Tongue (tissue), 1 donor: ENCODE measurements at regions not wholly inside any gene's neighbourhood (a gene's known extent, or its start where the extent isn't known, plus 50 kb on each side); places are given as distances from the start of the nearest gene placed in this dataset.
A peak's percentile ranks its signal among the peaks of the same experiment; 100 is the strongest.
"Not testable (repeated sequence)": the region's sequence is repeated elsewhere in the genome, so short reads cannot be mapped to it uniquely, and the experiment has no call there.

Experiments
- DNase-seq: peaks from one replicate; pipeline ENCODE4 v3.0.0-alpha.2; 2015

GRCh38 chr1:209129091-209129490 lies 454.4 kb upstream of the CAMK1G start:
- DNase-seq = not testable (repeated sequence)

DNA sequence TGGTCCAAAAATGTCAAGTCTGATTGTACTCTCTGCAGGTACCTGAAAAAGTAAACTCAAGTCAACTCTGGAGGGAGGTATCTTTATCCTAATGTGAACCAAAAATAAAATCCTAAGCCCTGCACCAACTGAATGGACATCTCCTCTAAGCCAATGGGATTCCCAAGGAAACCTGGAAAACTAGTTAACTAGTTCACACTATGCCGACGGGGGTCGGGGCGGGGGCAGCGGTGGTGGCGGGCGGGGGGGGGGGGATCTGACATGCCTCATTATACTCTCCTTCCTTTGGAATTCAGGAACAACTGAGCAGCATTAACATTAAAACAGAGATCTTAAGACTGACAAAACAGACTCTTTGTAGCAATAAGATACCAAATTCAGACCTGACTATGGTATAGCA lies 452.6 kb upstream of the CAMK1G start:
- DNase-seq = no peak

- peak; percentile 77 for DNase-seq
Measured at GRCh38 chr1:209132736-209133467, 450.6 kb upstream of the CAMK1G start.

DNA sequence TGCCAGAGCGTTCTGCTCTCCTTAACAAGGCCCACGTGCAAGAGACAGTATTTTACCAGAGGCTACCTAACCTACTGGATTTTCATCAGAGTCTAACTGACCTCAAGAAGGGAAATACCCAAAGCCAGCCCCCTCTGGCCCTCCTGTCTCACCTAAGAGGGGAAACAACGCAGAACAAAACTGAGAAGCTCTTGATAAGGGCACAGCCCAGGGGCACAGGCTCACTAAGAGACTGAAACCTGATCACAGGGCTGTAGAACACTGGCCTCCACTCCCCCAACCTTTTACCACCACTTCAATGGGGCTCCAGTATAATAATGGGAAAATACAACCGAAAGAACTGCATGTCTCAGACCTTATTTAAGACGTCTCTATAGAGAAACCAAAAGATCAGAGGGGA lies 449.5 kb upstream of the CAMK1G start:
- no peak for DNase-seq

DNA sequence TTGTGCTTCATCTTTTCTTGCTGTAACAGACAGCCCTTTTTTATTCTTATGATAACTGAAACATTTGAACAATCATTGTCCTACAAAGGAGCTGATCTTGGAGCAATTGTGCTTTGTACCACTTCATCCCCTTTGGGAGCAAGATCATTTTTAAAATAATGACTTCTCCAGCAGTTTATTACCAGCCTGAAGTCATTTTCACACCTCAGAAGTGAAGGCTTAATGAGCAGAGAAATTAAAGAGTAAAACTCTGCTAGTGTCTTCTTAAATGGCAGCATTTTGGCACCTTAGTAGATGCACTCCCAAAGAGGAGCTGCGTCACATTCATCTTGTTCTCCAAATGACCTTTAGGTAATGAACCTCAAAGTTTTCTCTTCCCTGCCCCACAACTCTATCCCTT lies 439.6 kb upstream of the CAMK1G start:
- DNase-seq = no peak

GRCh38 chr1:209150114-209150513 lies 433.4 kb upstream of the CAMK1G start:
- DNase-seq = peak; percentile 85

DNA sequence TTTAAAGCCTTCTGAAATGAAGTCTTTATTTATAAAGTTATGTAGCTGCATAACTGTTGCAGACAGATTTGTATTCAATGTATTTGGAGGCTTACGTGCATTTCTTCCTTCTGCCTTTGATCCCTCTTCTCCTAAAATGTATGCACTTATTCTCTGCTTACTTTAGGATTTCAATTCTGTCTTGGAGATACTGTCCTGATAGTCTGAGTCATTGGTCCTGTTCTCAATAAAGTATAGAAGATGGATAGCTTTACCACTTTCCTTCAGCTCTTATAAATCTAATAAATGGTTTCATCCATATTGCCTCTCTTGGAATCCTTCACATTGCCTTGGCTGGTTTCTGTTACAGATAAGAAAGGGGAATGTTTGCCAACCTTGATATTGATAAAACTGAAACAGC lies 430.1 kb upstream of the CAMK1G start:
- DNase-seq = no peak

DNA sequence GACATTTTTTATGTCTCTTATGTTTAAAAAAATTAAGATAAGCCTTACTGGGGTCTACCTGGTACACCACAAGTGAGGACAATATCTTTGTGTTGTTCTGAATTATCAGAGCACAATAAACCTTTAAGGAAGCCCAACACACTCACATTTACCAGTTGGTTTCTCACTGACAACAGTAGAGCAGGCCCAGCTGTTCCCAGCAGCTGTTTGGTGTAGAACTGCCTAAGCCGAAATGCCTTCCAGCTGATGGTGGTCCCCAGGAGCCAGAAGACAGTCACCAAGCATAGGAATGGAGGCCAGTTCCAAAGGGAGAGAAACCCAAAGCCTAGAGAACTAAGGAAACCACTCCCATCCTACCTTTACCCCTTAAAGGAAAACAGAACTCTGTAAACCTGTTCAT lies 428.6 kb upstream of the CAMK1G start:
- peak; percentile 88 for DNase-seq

DNA sequence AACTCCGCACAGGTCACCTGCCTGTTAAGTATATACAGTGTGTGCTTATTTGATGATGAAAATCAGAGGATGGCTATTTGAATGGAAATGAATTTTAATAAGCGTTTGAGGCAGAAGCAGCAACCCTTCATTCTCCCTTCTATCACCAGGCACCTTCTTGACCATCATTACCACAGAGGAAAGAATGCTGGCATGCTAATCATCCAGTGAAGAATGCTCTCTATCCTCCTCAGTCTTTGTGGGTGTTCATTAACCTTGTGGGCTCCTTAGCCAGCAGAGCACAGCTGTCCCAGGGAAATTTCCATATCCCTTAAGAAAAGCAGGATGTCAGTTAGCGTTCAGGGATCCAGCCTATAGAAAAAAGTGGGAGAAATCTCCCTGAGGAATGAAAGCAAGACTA lies 428.0 kb upstream of the CAMK1G start:
- DNase-seq = no peak

DNA sequence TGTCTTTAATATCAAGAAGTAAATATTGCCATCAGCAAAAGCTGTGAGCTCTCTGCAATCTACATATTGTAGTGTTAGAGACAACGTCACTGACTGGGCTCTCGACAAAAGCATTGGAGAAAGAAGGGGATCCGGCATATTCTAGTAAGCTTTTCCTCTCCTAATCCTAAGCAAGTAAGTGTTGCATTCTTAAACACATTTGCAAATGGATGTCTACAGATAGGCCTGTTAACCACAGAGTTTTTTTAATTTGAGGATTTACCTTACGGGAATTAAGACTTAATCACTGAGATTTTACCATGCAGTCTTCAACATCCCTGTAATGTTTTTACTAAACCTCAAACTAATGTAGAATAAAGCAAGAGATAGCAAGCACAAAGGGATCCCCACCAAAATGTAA lies 426.5 kb upstream of the CAMK1G start:
- no peak for DNase-seq

DNA sequence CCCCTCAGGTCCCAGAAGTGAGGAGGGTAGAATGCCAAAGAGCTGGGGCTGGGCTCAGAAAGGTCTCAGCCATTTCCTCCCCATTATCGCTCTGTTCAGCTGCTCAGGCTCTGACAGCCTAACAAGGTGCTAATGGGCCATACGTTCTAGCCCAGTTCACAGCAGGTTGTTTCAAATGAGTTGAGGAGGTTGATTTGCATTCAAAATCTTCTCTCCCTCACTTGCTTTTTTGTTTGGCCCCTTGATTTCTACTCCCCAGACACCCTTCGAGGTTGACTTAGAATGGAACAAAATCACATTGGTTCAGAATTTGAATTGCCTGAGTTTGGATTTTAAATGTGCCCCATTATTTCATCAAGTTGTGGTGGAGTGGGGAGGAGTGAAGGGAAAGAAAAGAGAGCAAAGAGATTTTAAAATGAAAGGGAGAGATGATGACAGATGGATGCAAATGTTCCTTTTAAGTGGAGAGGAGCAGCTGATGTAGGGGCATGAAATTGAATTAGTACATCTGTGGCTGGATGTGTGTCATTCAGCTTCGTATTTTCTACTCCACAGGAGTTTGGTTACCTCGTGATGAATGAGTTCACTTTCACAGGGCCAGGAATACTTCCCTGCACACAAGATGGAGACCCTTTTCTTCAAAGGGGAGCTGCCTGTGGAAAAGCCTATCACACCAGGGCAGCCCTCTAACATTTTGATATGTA lies 425.8 kb upstream of the CAMK1G start:
- peak; percentile 67 for DNase-seq

DNA sequence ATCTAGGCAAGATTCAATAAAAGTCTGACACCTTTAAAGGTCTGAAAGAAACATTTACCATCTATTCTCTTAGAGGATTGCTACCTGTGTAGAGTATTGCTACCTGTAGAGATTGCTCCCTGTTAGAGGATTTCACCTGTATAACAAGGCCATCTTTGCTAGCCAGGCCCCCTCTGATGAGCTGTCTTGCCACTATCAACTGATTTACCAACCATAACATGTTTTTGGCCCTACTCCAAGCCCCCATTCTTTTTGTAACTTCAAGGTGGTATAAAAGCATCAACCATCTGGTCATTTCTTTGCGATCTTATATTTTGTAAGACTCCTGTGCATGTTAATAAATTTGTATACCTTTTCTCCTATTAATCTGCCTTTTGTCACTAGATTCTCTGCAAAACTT lies 424.7 kb upstream of the CAMK1G start:
- DNase-seq = no peak

DNA sequence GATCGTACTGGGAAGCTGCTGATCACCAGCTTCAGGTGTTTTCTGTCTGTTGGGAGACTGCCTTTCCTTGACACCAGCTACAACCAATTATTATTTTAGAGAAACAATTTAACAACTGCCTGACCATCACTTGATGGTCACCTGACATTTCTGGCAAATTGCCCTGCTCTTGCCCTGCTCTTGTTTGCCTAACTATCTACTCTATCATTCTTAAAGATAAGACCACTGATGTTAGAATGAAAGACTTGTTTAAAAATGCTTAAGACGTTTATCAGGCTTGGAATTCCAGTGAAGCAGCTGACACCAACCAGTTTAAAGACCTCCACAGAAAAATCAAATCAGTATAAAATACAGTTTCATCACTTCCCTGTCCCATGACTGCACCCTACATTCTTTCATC lies 423.3 kb upstream of the CAMK1G start:
- no peak for DNase-seq

DNA sequence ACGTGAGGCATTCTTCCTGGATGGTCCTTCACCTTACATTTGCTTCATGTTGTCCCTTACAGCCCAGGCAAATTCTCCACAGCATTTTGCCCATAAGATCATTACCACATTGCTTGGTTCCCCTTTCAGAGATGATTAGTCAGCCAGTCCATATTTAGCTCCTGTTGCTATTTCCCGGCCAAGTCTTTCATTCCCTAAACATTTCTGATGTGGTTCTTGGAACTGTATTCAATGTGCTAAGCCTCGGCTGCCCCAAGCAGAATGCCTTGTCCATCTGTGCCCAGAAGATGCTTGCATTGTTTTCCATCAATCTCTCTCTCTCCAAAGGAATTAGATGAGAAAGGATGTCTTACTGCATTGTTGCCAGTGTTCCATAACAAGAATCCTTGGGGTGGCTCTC lies 420.9 kb upstream of the CAMK1G start:
- no peak for DNase-seq

- no peak for DNase-seq
Measured at GRCh38 chr1:209168204-209168603, 415.3 kb upstream of the CAMK1G start.

- no peak for DNase-seq
Measured at GRCh38 chr1:209171151-209171550, 412.4 kb upstream of the CAMK1G start.

DNA sequence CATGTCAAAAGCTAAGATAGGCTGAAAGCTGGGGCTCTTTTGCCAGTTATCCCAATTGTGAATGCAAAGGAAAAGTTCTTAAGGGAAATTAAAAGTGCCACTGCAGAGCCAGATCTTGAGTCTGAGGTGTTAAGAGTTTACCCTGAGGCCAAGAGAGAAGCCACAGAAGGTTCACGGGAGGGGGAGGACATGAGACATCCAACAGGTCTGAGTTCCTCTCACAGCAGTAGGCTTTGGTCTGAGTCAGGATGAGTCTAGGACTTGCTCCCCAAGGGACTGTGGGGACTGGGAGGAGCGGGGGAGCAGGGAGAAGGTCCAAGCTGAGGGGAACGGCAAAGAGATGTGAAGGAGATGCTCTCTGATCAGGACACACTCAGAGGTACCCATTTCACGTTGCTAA lies 411.2 kb upstream of the CAMK1G start:
- no peak for DNase-seq

GRCh38 chr1:209172792-209173542 lies 410.5 kb upstream of the CAMK1G start:
- DNase-seq = not testable (repeated sequence)

DNA sequence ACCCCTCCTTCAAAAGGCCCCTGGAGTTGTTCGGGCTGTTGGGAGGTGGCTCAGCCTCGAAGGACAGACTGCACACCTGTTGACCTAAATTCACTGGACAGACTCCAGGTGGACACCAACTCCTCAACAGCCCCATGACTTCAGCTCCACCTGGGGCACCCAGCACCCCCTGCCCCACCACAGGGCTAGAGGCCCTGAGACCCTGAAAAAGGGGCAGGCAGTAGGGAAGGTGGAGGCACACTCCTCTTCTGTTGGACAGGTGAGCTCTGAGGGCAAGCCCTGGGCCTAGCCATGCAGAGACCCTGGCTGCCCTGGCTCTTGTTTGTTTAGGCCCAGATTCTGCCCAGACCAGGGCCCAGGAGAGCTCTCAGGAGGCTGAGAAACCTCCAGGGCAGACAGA lies 409.7 kb upstream of the CAMK1G start:
- DNase-seq = not testable (repeated sequence)

DNA sequence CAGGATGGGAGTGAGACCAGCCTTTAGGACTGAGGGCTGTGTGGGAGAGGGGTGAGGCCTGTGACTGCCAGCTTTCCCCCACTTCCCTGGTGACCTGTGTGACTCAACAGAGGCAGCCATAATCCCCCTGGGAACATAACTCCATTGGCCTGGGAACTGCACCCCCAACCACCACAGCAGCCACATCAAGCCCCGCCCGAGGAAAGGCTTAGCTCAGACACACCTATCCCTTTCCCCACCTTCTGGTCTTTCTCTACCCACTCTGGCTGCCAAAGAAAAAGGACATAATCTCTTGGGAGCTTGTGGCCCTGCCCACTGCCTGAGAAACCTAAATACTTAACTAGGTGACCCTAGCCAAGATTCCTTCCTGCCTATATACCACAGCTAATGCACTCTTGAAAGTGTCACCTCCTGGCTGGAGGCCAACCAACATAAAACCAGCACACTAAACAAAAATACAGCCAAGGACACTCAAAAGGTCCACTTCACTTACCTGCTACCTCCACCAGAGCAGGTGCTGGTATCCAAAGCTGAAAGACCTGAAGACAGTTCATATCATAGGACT lies 406.6 kb upstream of the CAMK1G start:
- no peak for DNase-seq

DNA sequence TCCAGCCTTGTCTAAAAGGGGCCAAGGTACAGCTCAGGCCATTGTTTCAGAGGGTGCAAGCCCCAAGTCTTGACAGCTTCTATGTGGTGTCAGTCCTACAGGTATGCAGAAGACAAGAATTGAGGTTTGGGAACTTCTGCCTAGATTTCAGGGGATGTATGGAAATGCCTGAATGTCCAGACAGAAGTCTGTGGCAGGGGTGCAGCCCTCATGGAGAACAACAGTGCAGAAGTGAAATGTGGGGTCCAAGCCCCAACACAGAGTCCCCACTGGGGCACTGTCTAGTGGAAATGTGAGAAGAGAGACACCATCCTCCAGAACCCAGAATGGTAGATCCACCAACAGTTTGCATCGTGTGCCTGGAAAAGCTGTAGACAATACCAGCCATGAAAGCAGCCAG lies 400.3 kb upstream of the CAMK1G start:
- no peak for DNase-seq

- no peak for DNase-seq
Measured at GRCh38 chr1:209187589-209187988, 395.9 kb upstream of the CAMK1G start.
